H9 (cell line): ENCODE measurements at regions not wholly inside any gene's neighbourhood (a gene's known extent, or its start where the extent isn't known, plus 50 kb on each side); places are given as distances from the start of the nearest gene placed in this dataset.

Experiments
- DNase-seq: peaks from one replicate; pipeline ENCODE4 v3.0.0-alpha.2; 2017
- H2AFZ ChIP-seq: one replicate; pipeline ENCODE4 v1.6.1; 2013; ENCODE audit warnings: mild to moderate bottlenecking, low read length, control low read depth, moderate library complexity
- H2AK5ac ChIP-seq: 2 replicates; pipeline ENCODE4 v1.6.1; 2013; ENCODE audit warnings: low read length, control low read depth, mixed read lengths; ENCODE audit not compliant: insufficient read length
- H2BK120ac ChIP-seq: one replicate; pipeline ENCODE4 v1.6.1; 2013; ENCODE audit warnings: low read depth, mild to moderate bottlenecking, low read length, control low read depth, inconsistent platforms; ENCODE audit not compliant: poor library complexity, severe bottlenecking
- H2BK12ac ChIP-seq: 2 replicates; pipeline ENCODE4 v1.6.1; 2013; ENCODE audit warnings: low read length, control low read depth, mixed read lengths, low read depth; ENCODE audit not compliant: insufficient read length
- H2BK15ac ChIP-seq: 2 replicates; pipeline ENCODE4 v1.6.1; 2013; ENCODE audit warnings: low read depth, low read length, control low read depth
- H2BK20ac ChIP-seq: one replicate; pipeline ENCODE4 v1.6.1; 2013; ENCODE audit warnings: low read depth, mild to moderate bottlenecking, low read length, control low read depth, inconsistent platforms; ENCODE audit not compliant: poor library complexity, severe bottlenecking
- H2BK5ac ChIP-seq: 2 replicates; pipeline ENCODE4 v1.6.1; 2013; ENCODE audit warnings: low read length, control low read depth, mixed read lengths; ENCODE audit not compliant: insufficient read length
- H3K14ac ChIP-seq: 2 replicates; pipeline ENCODE4 v1.6.1; 2013; ENCODE audit warnings: low read length, control low read depth; ENCODE audit not compliant: insufficient read depth
- H3K18ac ChIP-seq: 2 replicates; pipeline ENCODE4 v1.6.1; 2013; ENCODE audit warnings: low read depth, mild to moderate bottlenecking, mixed read lengths, low read length, control low read depth; ENCODE audit not compliant: insufficient read length
- H3K23ac ChIP-seq: 2 replicates; pipeline ENCODE4 v1.6.1; 2013; ENCODE audit warnings: low read length, control low read depth, mixed read lengths, low read depth; ENCODE audit not compliant: insufficient read length
- H3K23me2 ChIP-seq: 2 replicates; pipeline ENCODE4 v1.6.1; 2013; ENCODE audit warnings: low read depth, mild to moderate bottlenecking, mixed read lengths, low read length, control low read depth; ENCODE audit not compliant: insufficient read length, poor library complexity, severe bottlenecking
- H3K27ac ChIP-seq: 2 replicates; pipeline ENCODE4 v1.5.1; 2013; ENCODE audit warnings: low read length, control low read depth, mixed read lengths, low read depth; ENCODE audit not compliant: insufficient read length
- H3K27me3 ChIP-seq: 2 replicates; pipeline ENCODE4 v1.6.1; 2013; ENCODE audit warnings: low read length, control low read depth, inconsistent platforms; ENCODE audit not compliant: insufficient read depth
- H3K4ac ChIP-seq: 2 replicates; pipeline ENCODE4 v1.6.1; 2013; ENCODE audit warnings: low read depth, mild to moderate bottlenecking, control low read depth, inconsistent platforms, low read length, moderate library complexity
- H3K4me1 ChIP-seq: 2 replicates; pipeline ENCODE4 v1.6.1; 2013; ENCODE audit warnings: low read length, control low read depth, inconsistent platforms; ENCODE audit not compliant: insufficient read depth
- H3K4me2 ChIP-seq: 2 replicates; pipeline ENCODE4 v1.6.1; 2013; ENCODE audit warnings: low read length, control low read depth, mixed read lengths; ENCODE audit not compliant: insufficient read length, insufficient read depth
- H3K56ac ChIP-seq: 2 replicates; pipeline ENCODE4 v1.6.1; 2013; ENCODE audit warnings: low read depth, mild to moderate bottlenecking, mixed read lengths, low read length, control low read depth; ENCODE audit not compliant: insufficient read length
- H3K79me1 ChIP-seq: 2 replicates; pipeline ENCODE4 v1.6.1; 2013; ENCODE audit warnings: low read depth, mild to moderate bottlenecking, moderate library complexity, low read length, control low read depth, inconsistent platforms; ENCODE audit not compliant: insufficient read depth, poor library complexity, severe bottlenecking
- H3K79me2 ChIP-seq: 2 replicates; pipeline ENCODE4 v1.6.1; 2013; ENCODE audit warnings: low read length, control low read depth, inconsistent platforms; ENCODE audit not compliant: insufficient read depth
- H3K9ac ChIP-seq: 2 replicates; pipeline ENCODE4 v1.6.1; 2013; ENCODE audit warnings: low read length, control low read depth, mixed read lengths; ENCODE audit not compliant: insufficient read length; ENCODE audit errors: extremely low read depth
- H3K9me3 ChIP-seq: one replicate; pipeline ENCODE4 v1.6.1; 2013; ENCODE audit warnings: low read depth, low read length, inconsistent platforms; ENCODE audit not compliant: control insufficient read depth
- H3T11ph ChIP-seq: one replicate; pipeline ENCODE4 v1.6.1; 2013; ENCODE audit warnings: mild to moderate bottlenecking, low read length, control low read depth, inconsistent platforms
- H4K20me1 ChIP-seq: one replicate; pipeline ENCODE4 v1.6.1; 2013; ENCODE audit not compliant: control insufficient read depth, insufficient read length, insufficient read depth
- H4K5ac ChIP-seq: 2 replicates; pipeline ENCODE4 v1.6.1; 2013; ENCODE audit warnings: low read depth, mild to moderate bottlenecking, mixed read lengths, low read length, control low read depth; ENCODE audit not compliant: insufficient read length
- H4K8ac ChIP-seq: replicated peaks from 2 replicates; pipeline ENCODE4 v1.6.1; 2013; ENCODE audit warnings: low read length, control low read depth, mixed read lengths, low read depth; ENCODE audit not compliant: insufficient read length
- H4K91ac ChIP-seq: 2 replicates; pipeline ENCODE4 v1.6.1; 2013; ENCODE audit warnings: low read depth, mild to moderate bottlenecking, moderate library complexity, mixed read lengths, low read length, control low read depth; ENCODE audit not compliant: insufficient read length
- H3K27ac Mint-ChIP-seq, 3 experiments: 2 replicates in 2 of 3; 3 replicates in 1 of 3; pipeline ENCODE4 v1.8.0; 2020 to 2021; ENCODE audit warnings: mixed read lengths in 3 of 3, mild to moderate bottlenecking in 1 of 3, moderate library complexity in 1 of 3
- H3K27me3 Mint-ChIP-seq: 2 replicates; pipeline ENCODE4 v1.8.0; 2021; ENCODE audit warnings: low read depth, mild to moderate bottlenecking, moderate library complexity, mixed read lengths
- H3K36me3 Mint-ChIP-seq, 3 experiments: 2 replicates in 2 of 3; 3 replicates in 1 of 3; pipeline ENCODE4 v1.8.0; 2020 to 2021; ENCODE audit warnings: low read depth in 3 of 3, mixed read lengths in 3 of 3; ENCODE audit not compliant: insufficient read depth in 1 of 3
- H3K4me1 Mint-ChIP-seq, 2 experiments: 2 replicates each; pipeline ENCODE4 v1.8.0; 2020; ENCODE audit warnings: mixed read lengths in 2 of 2
- H3K4me3 Mint-ChIP-seq, 2 experiments: 2 replicates in 1 of 2; 3 replicates in 1 of 2; pipeline ENCODE4 v1.8.0; 2020 to 2021; ENCODE audit warnings: mild to moderate bottlenecking in 2 of 2, mixed read lengths in 2 of 2, moderate library complexity in 1 of 2
- H3K9me3 Mint-ChIP-seq, 2 experiments: 2 replicates in 1 of 2; 3 replicates in 1 of 2; pipeline ENCODE4 v1.8.0; 2020; ENCODE audit warnings: mild to moderate bottlenecking in 2 of 2, mixed read lengths in 2 of 2, moderate library complexity in 1 of 2
- WGBS: extraction: QIAGEN DNeasy Blood & Tissue Kit; methylation state at CpG from one replicate; pipeline ENCODE4 v1.1.7; 2013; ENCODE audit warnings: missing lambda C conversion rate, low lambda C conversion rate, mixed read lengths; ENCODE audit not compliant: insufficient read length; ENCODE audit errors: extremely low coverage; 5-methylcytosine and 5-hydroxymethylcytosine counted together
- TF ChIP-seq, protein P1 (sequence below): fragments of 200-600 bp; sonication (generic); conservative IDR thresholded peaks from 3 replicates; pipeline ENCODE4 v1.8.0; 2021; ENCODE audit warnings: antibody characterized with exemption, mild to moderate bottlenecking

GRCh38 chr4:67342291-67342690 lies 203.0 kb downstream of the CENPC start:
- Histone ChIP-seq H4K91ac (no peak overlapping the region), H2BK5ac (no peak overlapping the region), H3K23me2 (no peaks in the 10 kb centered on the region), H3K27ac (no peak overlapping the region), H3T11ph (no peak overlapping the region), H3K9me3 (no peaks in the 10 kb centered on the region), H3K79me2 (no peaks in the 10 kb centered on the region), H3K18ac (no peak overlapping the region), H3K79me1 (no peaks in the 10 kb centered on the region), H3K56ac (no peak overlapping the region), H2BK20ac (no peak overlapping the region), H3K27me3 (no peaks in the 10 kb centered on the region), H2AK5ac (no peak overlapping the region), H3K14ac (no peak overlapping the region), H3K9ac (no peak overlapping the region), H2BK15ac (no peak overlapping the region), H2AFZ (no peak overlapping the region), H3K4ac (no peak overlapping the region), H4K5ac (no peak overlapping the region), H4K8ac (no peak overlapping the region), H4K20me1 (no peaks in the 10 kb centered on the region), H2BK12ac (no peak overlapping the region), H2BK120ac (no peak overlapping the region), H3K23ac (no peak overlapping the region), H3K4me1 (peaks cover 4% of the 10 kb centered on the region; the same call in 1 of the 2 replicates), H3K4me2 (no peak overlapping the region)
- Mint-ChIP-seq H3K27me3 (no peaks in the 10 kb centered on the region), H3K4me3 (no peak overlapping the region), H3K9me3 (no peaks in the 10 kb centered on the region), H3K36me3 (no peaks in the 10 kb centered on the region), H3K4me1 (peaks cover 10% of the 10 kb centered on the region in 2 experiments), H3K27ac (0 out of 7 replicates have a peak overlapping the region, but pooled peaks of 1 of the 3 experiments have one; percentile 10)
- no CpG with 5 or more reads among the region's 2 CpGs for WGBS
- TF ChIP-seq, protein P1, sequence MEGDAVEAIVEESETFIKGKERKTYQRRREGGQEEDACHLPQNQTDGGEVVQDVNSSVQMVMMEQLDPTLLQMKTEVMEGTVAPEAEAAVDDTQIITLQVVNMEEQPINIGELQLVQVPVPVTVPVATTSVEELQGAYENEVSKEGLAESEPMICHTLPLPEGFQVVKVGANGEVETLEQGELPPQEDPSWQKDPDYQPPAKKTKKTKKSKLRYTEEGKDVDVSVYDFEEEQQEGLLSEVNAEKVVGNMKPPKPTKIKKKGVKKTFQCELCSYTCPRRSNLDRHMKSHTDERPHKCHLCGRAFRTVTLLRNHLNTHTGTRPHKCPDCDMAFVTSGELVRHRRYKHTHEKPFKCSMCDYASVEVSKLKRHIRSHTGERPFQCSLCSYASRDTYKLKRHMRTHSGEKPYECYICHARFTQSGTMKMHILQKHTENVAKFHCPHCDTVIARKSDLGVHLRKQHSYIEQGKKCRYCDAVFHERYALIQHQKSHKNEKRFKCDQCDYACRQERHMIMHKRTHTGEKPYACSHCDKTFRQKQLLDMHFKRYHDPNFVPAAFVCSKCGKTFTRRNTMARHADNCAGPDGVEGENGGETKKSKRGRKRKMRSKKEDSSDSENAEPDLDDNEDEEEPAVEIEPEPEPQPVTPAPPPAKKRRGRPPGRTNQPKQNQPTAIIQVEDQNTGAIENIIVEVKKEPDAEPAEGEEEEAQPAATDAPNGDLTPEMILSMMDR, result no peak
- DNase-seq, result no peak
